GM23338 (cell line): ENCODE measurements at regions not wholly inside any gene's neighbourhood (a gene's known extent, or its start where the extent isn't known, plus 50 kb on each side); places are given as distances from the start of the nearest gene placed in this dataset.

Experiments
- ATAC-seq: fragments of 200-7000 bp; cut with Tn5 transposase; 3 replicates; pipeline ENCODE4 v1.9.1; 2020
- DNase-seq: peaks from one replicate; pipeline ENCODE4 v3.0.0-alpha.2; 2015; ENCODE audit warnings: low spot score
- H2AFZ ChIP-seq: fragments of 200-600 bp; sonication (generic); 2 replicates; pipeline ENCODE4 v1.8.0; 2016; ENCODE audit warnings: antibody characterized with exemption, mild to moderate bottlenecking, moderate library complexity
- H3F3A ChIP-seq: fragments of 200-600 bp; sonication (generic); replicated peaks from 2 replicates; pipeline ENCODE4 v1.8.0; 2017; ENCODE audit warnings: antibody characterized with exemption, mixed run types, low read depth
- H3K27ac ChIP-seq: fragments of 200-600 bp; sonication (generic); 2 replicates; pipeline ENCODE4 v1.6.1; 2016; ENCODE audit warnings: low read depth
- H3K27me3 ChIP-seq: fragments of 200-600 bp; sonication (generic); 2 replicates; pipeline ENCODE4 v1.8.0; 2016; ENCODE audit warnings: mild to moderate bottlenecking, mixed run types, moderate library complexity; ENCODE audit not compliant: insufficient read depth
- H3K36me3 ChIP-seq: fragments of 200-600 bp; sonication (generic); 2 replicates; pipeline ENCODE4 v1.8.0; 2016; ENCODE audit warnings: mild to moderate bottlenecking; ENCODE audit not compliant: insufficient read depth
- H3K4me1 ChIP-seq: fragments of 200-600 bp; sonication (generic); 2 replicates; pipeline ENCODE4 v1.8.0; 2016; ENCODE audit warnings: mild to moderate bottlenecking, moderate library complexity; ENCODE audit not compliant: insufficient read depth
- H3K4me2 ChIP-seq: fragments of 200-600 bp; sonication (generic); 2 replicates; pipeline ENCODE4 v1.7.1; 2017; ENCODE audit warnings: mixed run types
- H3K4me3 ChIP-seq: fragments of 200-600 bp; sonication (generic); 2 replicates; pipeline ENCODE4 v1.6.1; 2016; ENCODE audit warnings: mixed run types
- H3K79me2 ChIP-seq: fragments of 200-600 bp; sonication (generic); replicated peaks from 2 replicates; pipeline ENCODE4 v1.8.0; 2017; ENCODE audit warnings: mild to moderate bottlenecking; ENCODE audit not compliant: insufficient read depth
- H3K9me2 ChIP-seq: fragments of 200-600 bp; sonication (generic); 2 replicates; pipeline ENCODE4 v1.8.0; 2017; ENCODE audit not compliant: insufficient read depth
- H4K20me1 ChIP-seq: fragments of 200-600 bp; sonication (generic); replicated peaks from 2 replicates; pipeline ENCODE4 v1.8.0; 2017; ENCODE audit warnings: mild to moderate bottlenecking; ENCODE audit not compliant: insufficient read depth
- H3K27ac Mint-ChIP-seq: 2 replicates; pipeline ENCODE4 v1.8.0; 2020; ENCODE audit warnings: inconsistent platforms, mild to moderate bottlenecking, moderate library complexity, mixed read lengths
- H3K27me3 Mint-ChIP-seq: 3 replicates; pipeline ENCODE4 v1.8.0; 2022; ENCODE audit warnings: low read depth, mild to moderate bottlenecking, moderate library complexity, mixed read lengths, inconsistent platforms; ENCODE audit not compliant: insufficient read depth, poor library complexity
- H3K36me3 Mint-ChIP-seq: 3 replicates; pipeline ENCODE4 v1.8.0; 2021; ENCODE audit warnings: low read depth, mild to moderate bottlenecking, inconsistent platforms, moderate library complexity, mixed read lengths
- H3K4me1 Mint-ChIP-seq: 3 replicates; pipeline ENCODE4 v1.8.0; 2020; ENCODE audit warnings: mild to moderate bottlenecking, inconsistent platforms, mixed read lengths
- H3K4me3 Mint-ChIP-seq: 3 replicates; pipeline ENCODE4 v1.8.0; 2021; ENCODE audit warnings: moderate library complexity, mild to moderate bottlenecking, inconsistent platforms, mixed read lengths
- H3K9me3 Mint-ChIP-seq: 3 replicates; pipeline ENCODE4 v1.8.0; 2020; ENCODE audit warnings: moderate library complexity, mild to moderate bottlenecking, inconsistent platforms, mixed read lengths
- EZH2phosphoT487 ChIP-seq: fragments of 200-600 bp; sonication (generic); IDR thresholded peaks from one replicate; pipeline ENCODE4 v1.8.1; 2018; ENCODE audit warnings: antibody characterized with exemption; ENCODE audit not compliant: unreplicated experiment
- NANOG ChIP-seq: IDR thresholded peaks from 2 replicates; pipeline ENCODE4 v1.6.1; 2016; ENCODE audit warnings: antibody characterized with exemption, borderline replicate concordance
- POLR2AphosphoS5 ChIP-seq: IDR thresholded peaks from 2 replicates; pipeline ENCODE4 v1.6.1; 2016; ENCODE audit warnings: antibody characterized with exemption, low read depth
- STAT1 ChIP-seq: IDR thresholded peaks from one replicate; pipeline ENCODE4 v1.6.1; 2016; ENCODE audit warnings: antibody characterized with exemption; ENCODE audit not compliant: unreplicated experiment
- ZNF114 ChIP-seq: fragments of 250-450 bp; sonication (Bioruptor Pico); IDR thresholded peaks from 2 replicates; pipeline ENCODE4 v1.5.0; 2020; ENCODE audit warnings: mild to moderate bottlenecking, moderate library complexity
- TF ChIP-seq, protein P1 (sequence below): fragments of 250-450 bp; sonication (Bioruptor Pico); IDR thresholded peaks from 2 replicates; pipeline ENCODE4 v1.5.0; 2020; ENCODE audit warnings: mild to moderate bottlenecking, moderate library complexity
- TF ChIP-seq, protein P2 (sequence below): IDR thresholded peaks from 2 replicates; pipeline ENCODE4 v1.6.1; 2016; ENCODE audit warnings: antibody characterized with exemption

DNA sequence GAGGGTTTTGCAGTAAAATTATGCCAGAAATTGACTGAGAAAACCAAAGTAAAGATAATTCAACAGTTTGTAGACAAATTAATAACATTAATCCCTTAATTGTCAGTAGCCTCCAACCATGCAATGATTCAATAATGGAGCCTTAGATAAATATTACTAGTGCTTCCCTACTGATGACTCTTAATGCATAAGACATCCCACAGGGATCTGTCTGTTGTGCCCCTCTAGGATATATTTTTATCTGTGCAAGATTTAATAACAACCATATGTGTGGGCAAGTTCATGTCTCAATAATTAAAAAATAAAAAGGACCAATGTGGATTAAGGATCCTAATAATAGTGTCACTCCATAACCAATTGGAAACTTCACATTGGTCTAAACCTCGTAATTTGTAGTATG lies 230.3 kb upstream of the TCF4 start (continued):
- TF ChIP-seq, protein P1, sequence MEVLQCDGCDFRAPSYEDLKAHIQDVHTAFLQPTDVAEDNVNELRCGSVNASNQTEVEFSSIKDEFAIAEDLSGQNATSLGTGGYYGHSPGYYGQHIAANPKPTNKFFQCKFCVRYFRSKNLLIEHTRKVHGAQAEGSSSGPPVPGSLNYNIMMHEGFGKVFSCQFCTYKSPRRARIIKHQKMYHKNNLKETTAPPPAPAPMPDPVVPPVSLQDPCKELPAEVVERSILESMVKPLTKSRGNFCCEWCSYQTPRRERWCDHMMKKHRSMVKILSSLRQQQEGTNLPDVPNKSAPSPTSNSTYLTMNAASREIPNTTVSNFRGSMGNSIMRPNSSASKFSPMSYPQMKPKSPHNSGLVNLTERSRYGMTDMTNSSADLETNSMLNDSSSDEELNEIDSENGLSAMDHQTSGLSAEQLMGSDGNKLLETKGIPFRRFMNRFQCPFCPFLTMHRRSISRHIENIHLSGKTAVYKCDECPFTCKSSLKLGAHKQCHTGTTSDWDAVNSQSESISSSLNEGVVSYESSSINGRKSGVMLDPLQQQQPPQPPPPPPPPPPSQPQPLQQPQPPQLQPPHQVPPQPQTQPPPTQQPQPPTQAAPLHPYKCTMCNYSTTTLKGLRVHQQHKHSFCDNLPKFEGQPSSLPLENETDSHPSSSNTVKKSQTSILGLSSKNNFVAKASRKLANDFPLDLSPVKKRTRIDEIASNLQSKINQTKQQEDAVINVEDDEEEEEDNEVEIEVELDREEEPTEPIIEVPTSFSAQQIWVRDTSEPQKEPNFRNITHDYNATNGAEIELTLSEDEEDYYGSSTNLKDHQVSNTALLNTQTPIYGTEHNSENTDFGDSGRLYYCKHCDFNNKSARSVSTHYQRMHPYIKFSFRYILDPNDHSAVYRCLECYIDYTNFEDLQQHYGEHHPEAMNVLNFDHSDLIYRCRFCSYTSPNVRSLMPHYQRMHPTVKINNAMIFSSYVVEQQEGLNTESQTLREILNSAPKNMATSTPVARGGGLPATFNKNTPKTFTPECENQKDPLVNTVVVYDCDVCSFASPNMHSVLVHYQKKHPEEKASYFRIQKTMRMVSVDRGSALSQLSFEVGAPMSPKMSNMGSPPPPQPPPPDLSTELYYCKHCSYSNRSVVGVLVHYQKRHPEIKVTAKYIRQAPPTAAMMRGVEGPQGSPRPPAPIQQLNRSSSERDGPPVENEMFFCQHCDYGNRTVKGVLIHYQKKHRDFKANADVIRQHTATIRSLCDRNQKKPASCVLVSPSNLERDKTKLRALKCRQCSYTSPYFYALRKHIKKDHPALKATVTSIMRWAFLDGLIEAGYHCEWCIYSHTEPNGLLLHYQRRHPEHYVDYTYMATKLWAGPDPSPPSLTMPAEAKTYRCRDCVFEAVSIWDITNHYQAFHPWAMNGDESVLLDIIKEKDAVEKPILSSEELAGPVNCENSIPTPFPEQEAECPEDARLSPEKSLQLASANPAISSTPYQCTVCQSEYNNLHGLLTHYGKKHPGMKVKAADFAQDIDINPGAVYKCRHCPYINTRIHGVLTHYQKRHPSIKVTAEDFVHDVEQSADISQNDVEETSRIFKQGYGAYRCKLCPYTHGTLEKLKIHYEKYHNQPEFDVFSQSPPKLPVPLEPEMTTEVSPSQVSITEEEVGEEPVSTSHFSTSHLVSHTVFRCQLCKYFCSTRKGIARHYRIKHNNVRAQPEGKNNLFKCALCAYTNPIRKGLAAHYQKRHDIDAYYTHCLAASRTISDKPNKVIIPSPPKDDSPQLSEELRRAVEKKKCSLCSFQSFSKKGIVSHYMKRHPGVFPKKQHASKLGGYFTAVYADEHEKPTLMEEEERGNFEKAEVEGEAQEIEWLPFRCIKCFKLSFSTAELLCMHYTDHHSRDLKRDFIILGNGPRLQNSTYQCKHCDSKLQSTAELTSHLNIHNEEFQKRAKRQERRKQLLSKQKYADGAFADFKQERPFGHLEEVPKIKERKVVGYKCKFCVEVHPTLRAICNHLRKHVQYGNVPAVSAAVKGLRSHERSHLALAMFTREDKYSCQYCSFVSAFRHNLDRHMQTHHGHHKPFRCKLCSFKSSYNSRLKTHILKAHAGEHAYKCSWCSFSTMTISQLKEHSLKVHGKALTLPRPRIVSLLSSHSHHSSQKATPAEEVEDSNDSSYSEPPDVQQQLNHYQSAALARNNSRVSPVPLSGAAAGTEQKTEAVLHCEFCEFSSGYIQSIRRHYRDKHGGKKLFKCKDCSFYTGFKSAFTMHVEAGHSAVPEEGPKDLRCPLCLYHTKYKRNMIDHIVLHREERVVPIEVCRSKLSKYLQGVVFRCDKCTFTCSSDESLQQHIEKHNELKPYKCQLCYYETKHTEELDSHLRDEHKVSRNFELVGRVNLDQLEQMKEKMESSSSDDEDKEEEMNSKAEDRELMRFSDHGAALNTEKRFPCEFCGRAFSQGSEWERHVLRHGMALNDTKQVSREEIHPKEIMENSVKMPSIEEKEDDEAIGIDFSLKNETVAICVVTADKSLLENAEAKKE (CRISPR knock-in tag) = no peak
- TF ChIP-seq ZNF114 = no peak
- TF ChIP-seq POLR2AphosphoS5 = no peak
- TF ChIP-seq, protein P2, sequence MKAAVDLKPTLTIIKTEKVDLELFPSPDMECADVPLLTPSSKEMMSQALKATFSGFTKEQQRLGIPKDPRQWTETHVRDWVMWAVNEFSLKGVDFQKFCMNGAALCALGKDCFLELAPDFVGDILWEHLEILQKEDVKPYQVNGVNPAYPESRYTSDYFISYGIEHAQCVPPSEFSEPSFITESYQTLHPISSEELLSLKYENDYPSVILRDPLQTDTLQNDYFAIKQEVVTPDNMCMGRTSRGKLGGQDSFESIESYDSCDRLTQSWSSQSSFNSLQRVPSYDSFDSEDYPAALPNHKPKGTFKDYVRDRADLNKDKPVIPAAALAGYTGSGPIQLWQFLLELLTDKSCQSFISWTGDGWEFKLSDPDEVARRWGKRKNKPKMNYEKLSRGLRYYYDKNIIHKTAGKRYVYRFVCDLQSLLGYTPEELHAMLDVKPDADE = no peak

DNA sequence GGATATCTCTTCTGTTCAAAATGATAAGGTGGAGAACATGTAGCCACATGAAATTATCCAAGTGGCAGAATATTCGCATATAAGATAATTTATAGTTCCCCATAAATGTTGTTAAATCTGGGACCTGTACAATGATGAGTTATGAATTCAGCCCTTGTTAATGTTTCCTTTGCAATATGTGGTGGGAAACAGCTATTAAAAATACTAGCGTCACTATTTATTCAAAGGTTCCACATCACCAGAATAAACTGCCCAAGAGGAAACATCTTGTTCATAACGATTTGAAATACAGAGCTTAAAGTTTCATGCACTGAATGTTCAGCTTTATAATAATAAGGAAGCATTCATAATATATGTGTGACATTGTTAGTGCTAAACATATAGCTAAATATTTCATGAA lies 223.9 kb upstream of the TCF4 start:
- Mint-ChIP-seq H3K36me3 (no peaks in the 10 kb centered on the region), H3K9me3 (no peaks in the 10 kb centered on the region), H3K4me1 (peaks cover 4% of the 10 kb centered on the region; the same call in 1 of the 3 replicates), H3K27ac (0 out of 2 replicates have a peak overlapping the region, but pooled peaks have one; percentile 28), H3K4me3 (no peak overlapping the region), H3K27me3 (no peaks in the 10 kb centered on the region)
- H3K4me1 ChIP-seq = no peaks in the 10 kb centered on the region
- H3K36me3 ChIP-seq = no peaks in the 10 kb centered on the region
- no peaks in the 10 kb centered on the region for H3F3A ChIP-seq
- H3K79me2 ChIP-seq = no peaks in the 10 kb centered on the region
- H3K4me3 ChIP-seq = no peak overlapping the region
- no peaks in the 10 kb centered on the region for H3K9me2 ChIP-seq
- H3K4me2 ChIP-seq = no peak overlapping the region
- H3K27ac ChIP-seq = no peak overlapping the region
- H4K20me1 ChIP-seq = no peaks in the 10 kb centered on the region
- no peaks in the 10 kb centered on the region for H3K27me3 ChIP-seq
- TF ChIP-seq STAT1 (no peak), EZH2phosphoT487 (no peak), NANOG (no peak)
- TF ChIP-seq, protein P1 (CRISPR knock-in tag) = no peak
- H2AFZ ChIP-seq = no peak overlapping the region
- DNase-seq = no peak
- ATAC-seq = no peak
